Islet of Langerhans (tissue), 1 donor: ENCODE measurements at regions not wholly inside any gene's neighbourhood (a gene's known extent, or its start where the extent isn't known, plus 50 kb on each side); places are given as distances from the start of the nearest gene placed in this dataset.

ENCODE experiments used
- FAIRE-seq: peaks from one replicate; lab custom pipeline; 2011; peaks lifted over from hg19 to GRCh38; lab: Jason Lieb, UNC

GRCh38 chr13:109669956-109670355, 116.4 kb downstream of the IRS2 start:
- no peak for FAIRE-seq

GRCh38 chr13:109669234-109669612, 117.2 kb downstream of the IRS2 start:
- no peak for FAIRE-seq

GRCh38 chr13:109668433-109669233, 117.8 kb downstream of the IRS2 start:
- FAIRE-seq = no peak

- FAIRE-seq = no peak
These were observed 118.5 kb downstream of the IRS2 start for GRCh38 chr13:109667807-109668291.

GRCh38 chr13:109667056-109667455, 119.3 kb downstream of the IRS2 start:
- FAIRE-seq = no peak

- FAIRE-seq = no peak
These were observed 119.7 kb downstream of the IRS2 start for GRCh38 chr13:109666656-109667055.

GRCh38 chr13:109665781-109666249, 120.6 kb downstream of the IRS2 start:
- FAIRE-seq = no peak

GRCh38 chr13:109665240-109665639, 121.1 kb downstream of the IRS2 start:
- no peak for FAIRE-seq

GRCh38 chr13:109657395-109657794, 129.0 kb downstream of the IRS2 start:
- no peak for FAIRE-seq

- FAIRE-seq = no peak
These were observed 130.2 kb downstream of the IRS2 start for GRCh38 chr13:109656206-109656605.

GRCh38 chr13:109655611-109656010, 130.8 kb downstream of the IRS2 start:
- FAIRE-seq = no peak

- FAIRE-seq = no peak
These were observed 131.2 kb downstream of the IRS2 start for GRCh38 chr13:109655206-109655600.

GRCh38 chr13:109654341-109655205, 131.8 kb downstream of the IRS2 start:
- FAIRE-seq = no peak

GRCh38 chr13:109652531-109652930, 133.9 kb downstream of the IRS2 start:
- no peak for FAIRE-seq

- no peak for FAIRE-seq
These were observed 134.5 kb downstream of the IRS2 start for GRCh38 chr13:109651854-109652253.

GRCh38 chr13:109651311-109651710, 135.1 kb downstream of the IRS2 start:
- no peak for FAIRE-seq

- FAIRE-seq = no peak
These were observed 135.5 kb downstream of the IRS2 start for GRCh38 chr13:109650861-109651260.

- no peak for FAIRE-seq
These were observed 136.7 kb downstream of the IRS2 start for GRCh38 chr13:109649713-109650112.

GRCh38 chr13:109647699-109648098, 138.7 kb downstream of the IRS2 start:
- FAIRE-seq = no peak

- FAIRE-seq = no peak
These were observed 139.3 kb downstream of the IRS2 start for GRCh38 chr13:109647053-109647452.

GRCh38 chr13:109646423-109646822, 140.0 kb downstream of the IRS2 start:
- FAIRE-seq = no peak

- FAIRE-seq = no peak
These were observed 140.6 kb downstream of the IRS2 start for GRCh38 chr13:109645831-109646230.

GRCh38 chr13:109644956-109645355, 141.4 kb downstream of the IRS2 start:
- FAIRE-seq = no peak
